T-helper 2 cell treated with Interferon-gamma antibody and Interleukin-4, amounts not matched to agents 100 ng/mL and 5 ng/mL, for 36 hours (primary cell): ENCODE measurements at regions not wholly inside any gene's neighbourhood (a gene's known extent, or its start where the extent isn't known, plus 50 kb on each side); places are given as distances from the start of the nearest gene placed in this dataset.

ENCODE experiments used
- intact Hi-C: fragments of 100-400 bp; cut with micrococcal nuclease; formaldehyde crosslinking; loops from one replicate; pipeline ENCODE4 v1.15.1; 2023

GRCh38 chr14:101043891-101044290 is 140.4 kb upstream of the RTL1 start:
- intact Hi-C loops, result no loop called here

DNA sequence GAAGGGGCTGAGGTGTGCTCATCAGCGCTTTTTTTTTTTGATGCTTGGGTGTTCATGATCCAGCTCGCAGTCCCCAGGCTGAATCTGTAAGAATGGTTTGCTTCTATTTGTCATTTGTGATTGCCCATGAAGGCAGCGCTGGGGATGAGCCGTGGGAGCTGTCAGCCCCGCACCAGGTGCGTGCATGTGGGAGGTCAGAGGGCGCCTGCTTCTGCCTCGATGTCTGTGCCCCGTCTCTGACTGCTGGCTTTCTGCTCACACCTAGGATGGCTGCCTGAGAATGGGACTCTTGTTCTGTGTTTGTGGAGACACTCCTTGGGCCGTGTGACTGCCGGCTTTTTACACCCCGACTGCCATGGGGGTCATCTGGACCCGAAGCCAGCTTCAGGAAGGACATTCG is 141.2 kb upstream of the RTL1 start:
- intact Hi-C loops, result no loop called here

GRCh38 chr14:101045511-101045910 is 142.0 kb upstream of the RTL1 start:
- intact Hi-C loops, result no loop called here

GRCh38 chr14:101046071-101046470 is 142.5 kb upstream of the RTL1 start:
- intact Hi-C loops, result no loop called here

DNA sequence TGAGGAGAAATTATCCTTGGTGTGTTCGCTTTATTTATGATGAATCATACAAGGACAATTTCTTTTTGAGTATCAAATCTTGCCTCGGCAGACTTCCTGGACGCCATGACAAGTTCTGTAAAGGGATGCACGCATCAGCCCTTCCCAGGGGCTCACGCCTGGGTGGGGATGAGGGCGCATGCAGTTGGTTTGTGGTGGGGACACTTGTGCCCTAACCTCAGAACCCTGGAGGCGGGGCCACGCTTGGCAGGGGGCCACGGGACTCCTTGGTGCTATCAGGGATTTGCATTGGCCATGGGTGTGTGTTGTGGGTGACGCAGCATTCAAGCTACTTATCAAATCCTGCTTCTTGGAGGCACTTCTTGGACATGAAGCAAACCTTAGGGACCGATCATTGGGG is 143.8 kb upstream of the RTL1 start:
- intact Hi-C loops, result no loop called here

DNA sequence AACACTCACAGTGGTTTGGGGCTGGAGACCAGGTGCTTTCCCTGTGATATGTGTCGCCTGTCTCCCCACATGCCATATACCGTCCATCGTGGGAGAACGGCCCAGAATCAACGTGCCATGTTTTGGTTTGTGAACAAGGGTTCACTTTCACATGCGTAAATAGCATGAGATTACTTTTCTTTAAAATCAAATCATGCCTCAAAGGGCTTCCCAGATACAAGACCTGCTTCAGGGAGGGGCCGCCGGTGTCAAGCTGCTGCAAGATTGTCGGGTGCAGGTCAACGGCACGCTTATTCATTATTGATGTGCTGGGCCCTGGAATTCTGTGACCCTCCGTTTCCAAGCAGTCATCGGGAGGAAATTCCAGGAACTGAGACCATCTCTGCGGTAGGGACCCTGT is 145.2 kb upstream of the RTL1 start:
- intact Hi-C loops, result no loop called here

DNA sequence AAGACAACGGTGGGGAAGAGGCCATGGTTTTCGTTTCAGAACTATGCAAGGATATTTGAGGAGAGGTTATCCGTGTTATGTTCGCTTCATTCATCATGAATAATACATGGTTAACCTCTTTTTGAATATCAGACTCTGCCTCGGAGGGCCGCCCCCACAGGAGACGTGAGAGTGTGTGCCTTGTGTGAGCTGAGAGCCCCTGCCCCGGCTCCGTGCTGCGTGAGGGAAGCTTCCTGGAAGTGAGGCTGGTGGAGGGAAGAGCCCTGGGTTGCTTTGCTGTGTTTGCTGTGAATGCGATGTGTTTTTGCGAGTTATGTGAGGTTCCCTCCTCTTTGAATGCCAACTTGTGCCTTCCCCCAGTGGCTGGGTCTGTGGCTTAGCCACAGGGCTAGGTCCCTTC is 146.0 kb upstream of the RTL1 start:
- intact Hi-C loops, result no loop called here

DNA sequence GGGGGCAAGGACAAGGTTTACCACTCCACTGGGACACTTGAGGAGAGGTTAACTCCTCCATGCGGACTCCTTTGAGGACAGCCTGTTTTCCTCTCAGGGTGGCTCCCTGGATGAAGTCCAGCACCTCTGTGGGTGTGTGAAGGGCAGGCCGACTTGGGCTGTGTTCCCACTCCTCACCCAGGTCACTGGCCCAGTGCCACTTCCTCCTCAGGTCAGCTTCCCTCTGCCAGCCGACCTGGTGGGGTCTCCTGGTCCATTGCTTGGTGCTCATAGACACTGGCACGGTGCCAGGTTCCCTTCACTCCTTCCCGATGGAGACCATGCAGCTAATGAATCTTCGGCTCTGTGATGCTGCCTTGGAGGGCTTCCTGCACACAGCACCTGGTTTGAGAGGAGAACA is 146.4 kb upstream of the RTL1 start:
- intact Hi-C loops, result no loop called here

DNA sequence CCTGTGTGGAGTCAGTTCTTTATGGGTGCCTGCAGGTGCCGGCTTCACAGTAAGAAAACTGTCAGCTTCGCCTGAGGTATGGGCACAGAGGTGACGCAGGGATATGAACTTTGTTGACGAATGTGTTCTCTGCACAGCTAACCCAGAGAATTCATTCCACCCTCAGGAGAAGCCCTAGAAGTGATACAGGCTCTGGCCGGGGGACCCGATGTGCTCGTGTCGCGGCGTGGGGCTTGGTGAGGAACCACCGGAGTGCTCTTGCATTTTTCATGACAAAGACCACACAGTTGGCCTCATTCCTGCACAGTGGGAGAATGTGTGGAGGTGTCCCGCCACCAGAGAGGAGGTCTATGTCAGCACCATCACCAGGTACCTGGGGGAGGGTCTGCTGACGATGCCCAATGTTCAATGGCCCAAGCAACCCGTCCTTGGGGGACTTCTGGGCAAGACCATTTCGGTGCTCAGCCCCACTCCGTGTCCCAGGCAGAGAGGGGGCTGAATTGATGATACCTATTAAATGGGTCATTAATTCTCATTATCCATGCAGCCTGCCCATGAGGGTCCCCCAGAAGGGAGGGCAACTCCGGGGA is 147.5 kb upstream of the RTL1 start:
- intact Hi-C loops, result no loop called here

DNA sequence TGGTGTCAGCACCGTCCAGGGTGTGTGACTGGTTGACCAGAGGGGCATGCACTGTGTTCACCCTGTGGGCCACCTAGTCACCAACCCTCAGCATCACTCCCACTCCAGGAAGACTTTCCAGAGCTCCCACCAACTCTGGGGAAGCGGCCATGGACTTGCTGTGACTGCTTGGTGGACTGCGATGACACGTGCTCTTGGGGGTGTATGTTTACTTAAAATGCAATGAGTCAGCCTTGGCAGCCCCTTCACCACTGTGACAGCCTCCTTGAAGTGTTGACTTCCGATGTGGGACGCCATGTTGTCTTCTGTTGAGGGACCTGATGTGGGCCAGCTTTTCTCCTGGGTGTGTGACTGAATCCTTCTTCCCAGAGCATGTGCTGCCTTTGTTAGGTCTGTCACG is 151.1 kb upstream of the RTL1 start:
- intact Hi-C loops, result no loop called here

DNA sequence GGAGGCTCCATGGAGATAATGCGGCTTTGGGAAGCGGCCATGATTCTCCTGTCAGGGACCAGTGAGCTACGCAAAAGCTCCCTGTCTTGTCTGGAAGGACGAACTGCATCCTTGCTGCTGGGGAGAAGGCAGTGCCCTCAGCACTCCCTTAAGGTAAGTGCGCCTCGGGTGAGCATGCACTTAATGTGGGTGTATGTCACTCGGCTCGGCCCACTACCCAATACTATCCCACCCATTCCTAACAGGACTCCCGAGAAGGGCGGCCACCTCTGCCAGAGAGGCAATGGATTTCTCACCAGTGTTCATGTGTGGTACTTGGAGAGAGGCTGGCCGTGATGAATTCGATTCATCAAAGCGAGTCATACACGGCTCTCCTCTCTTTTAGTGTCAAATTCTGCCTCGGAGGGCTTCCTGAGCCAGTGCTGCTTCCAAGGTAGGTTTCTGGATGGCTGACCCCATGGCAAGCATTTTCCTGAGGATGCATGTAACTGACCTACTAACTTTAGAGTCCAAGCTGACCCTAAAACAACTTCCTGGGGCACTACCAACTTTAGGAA is 151.7 kb upstream of the RTL1 start:
- intact Hi-C loops, result no loop called here

GRCh38 chr14:101055776-101056374 is 152.4 kb upstream of the RTL1 start:
- intact Hi-C loops, result no loop called here

DNA sequence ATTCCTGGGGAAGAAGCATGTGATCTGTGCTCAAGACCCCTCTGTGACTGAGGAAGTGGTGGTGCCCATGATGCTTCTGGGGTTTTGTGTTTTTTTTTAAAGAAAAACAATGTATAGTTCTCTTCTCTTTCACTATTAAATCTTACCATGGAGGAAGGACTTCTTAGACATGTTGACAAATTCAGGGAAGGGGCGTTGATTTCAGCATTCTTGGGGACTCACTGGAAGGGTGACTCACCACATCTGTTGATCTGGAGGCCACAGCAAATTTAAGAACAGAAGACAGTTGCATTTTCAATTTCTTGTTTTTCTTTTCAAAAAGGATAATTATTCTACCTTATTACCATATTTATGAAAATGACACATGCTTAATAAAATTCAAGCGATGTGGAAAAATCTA is 152.9 kb upstream of the RTL1 start:
- intact Hi-C loops, result no loop called here

GRCh38 chr14:101057394-101057793 is 153.9 kb upstream of the RTL1 start:
- intact Hi-C loops, result no loop called here

- intact Hi-C loops, result no loop called here
These were observed 155.0 kb upstream of the RTL1 start for GRCh38 chr14:101058571-101058970.

- intact Hi-C loops, result no loop called here
These were observed 156.7 kb upstream of the RTL1 start for GRCh38 chr14:101060171-101060601.

DNA sequence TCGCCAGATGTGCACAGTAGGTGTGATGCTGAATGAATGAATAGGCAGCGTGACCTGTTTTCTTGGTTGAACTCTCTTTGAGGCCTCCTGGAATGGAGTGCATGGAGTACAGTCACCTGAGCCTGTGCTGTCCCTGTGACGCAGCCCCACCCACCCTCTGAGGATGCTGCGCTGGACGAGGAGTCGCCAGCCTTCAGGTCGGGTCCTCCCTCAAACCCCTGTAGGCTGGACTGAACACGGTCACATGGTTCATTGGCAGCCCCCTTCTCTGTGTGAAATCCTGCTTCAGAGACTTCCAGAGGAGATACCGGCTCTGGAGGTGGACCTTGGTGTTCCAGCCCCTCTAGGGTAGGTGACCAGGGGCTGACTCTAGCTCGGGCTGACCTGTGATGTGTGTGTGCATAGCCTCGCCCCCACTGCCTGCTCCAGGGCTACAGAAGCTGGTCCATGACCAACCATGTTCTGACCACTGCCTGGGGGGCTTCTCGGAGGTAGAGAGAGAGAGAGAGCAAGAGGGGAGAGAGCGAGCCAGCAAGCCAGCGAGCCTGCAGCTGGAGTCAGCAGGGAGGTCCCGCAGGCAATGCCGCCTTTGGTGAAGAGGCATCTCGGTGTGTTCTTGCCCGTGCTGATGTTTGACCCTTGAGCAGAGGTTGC is 158.0 kb upstream of the RTL1 start:
- intact Hi-C loops, result no loop called here

GRCh38 chr14:101062065-101062450 is 158.5 kb upstream of the RTL1 start:
- intact Hi-C loops, result no loop called here

DNA sequence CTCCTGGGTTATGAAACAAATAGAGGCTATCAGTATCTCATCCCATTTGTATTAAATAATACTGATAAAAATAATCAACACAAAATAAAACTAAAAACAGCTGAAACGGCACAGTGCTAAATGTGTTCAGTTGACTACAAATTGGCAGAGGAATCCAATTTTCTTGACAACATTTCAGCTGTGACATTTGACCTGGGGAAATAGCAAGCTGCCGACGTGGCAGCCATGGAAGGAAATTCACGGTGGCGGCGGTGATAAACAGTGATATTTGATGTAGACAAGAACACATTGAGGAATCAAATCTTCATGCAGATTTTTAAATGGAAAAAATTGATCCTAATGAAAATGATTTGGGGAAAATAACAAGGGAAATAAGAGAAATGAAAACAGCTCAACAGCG is 159.1 kb upstream of the RTL1 start:
- intact Hi-C loops, result no loop called here

- intact Hi-C loops, result no loop called here
These were observed 159.6 kb upstream of the RTL1 start for GRCh38 chr14:101063121-101063520.

DNA sequence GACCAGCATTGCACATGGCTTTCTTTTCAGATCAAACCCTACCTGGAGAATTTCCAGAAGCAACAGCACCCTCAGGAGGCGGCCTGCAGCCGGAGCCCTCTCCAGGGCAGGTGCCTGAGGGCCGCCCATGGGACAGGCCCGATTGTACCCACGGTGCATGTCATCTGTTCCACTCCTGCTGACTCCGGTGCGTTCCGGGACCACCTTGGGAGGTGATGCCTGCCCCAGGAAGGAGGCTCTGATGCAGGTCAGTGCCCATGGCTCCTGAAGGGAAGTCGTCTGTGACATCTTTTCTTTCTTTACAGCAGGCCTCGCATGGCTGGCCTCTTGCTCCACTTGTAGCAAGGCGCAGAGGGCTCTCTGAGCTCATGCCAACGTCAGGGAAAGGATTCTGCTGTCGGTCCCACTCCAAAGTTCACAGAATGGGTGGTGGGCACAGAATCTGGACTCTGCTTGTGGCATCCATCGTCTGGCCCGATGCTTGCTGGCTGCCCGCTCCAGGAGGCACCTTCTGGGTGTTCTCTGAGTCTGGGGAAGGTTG is 160.7 kb upstream of the RTL1 start:
- intact Hi-C loops, result no loop called here

DNA sequence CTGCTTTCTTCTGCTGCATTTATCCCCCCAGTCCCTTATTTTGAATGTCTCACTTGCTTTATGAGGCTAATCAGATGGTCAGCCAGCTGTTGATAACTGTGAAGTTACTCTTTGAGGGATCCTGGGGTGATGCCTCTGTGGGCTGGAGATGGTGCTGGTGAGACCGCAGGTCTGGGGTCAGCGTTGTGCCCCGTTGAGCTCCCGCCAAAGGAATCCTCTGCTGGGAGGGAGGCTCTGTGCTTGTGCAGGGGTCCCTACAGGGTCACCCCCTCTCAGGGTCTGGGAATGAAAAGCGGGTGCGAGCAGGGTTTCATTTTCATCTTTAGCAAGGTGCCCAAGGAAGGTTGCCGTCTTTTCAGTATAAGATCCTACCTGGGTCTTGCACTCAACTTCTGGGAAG is 161.2 kb upstream of the RTL1 start:
- intact Hi-C loops, result no loop called here

DNA sequence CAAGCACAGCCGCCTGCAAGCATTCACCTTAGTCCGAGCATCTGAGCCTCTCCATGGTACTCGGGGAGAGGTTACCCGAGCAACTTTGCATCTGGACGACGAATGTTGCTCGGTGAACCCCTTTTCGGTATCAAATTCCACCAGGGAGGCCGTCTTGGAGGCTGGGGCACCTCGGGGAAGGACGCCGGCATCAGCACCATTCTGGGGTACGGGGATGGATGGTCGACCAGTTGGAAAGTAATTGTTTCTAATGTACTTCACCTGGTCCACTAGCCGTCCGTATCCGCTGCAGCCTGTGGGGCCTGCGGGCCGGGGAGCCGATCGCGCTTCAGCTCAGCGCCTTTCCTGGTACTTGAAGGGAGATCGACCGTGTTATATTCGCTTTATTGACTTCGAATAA is 161.7 kb upstream of the RTL1 start:
- intact Hi-C loops, result no loop called here
